Tibial nerve (tissue), 4 donors: ENCODE measurements at regions not wholly inside any gene's neighbourhood (a gene's known extent, or its start where the extent isn't known, plus 50 kb on each side); places are given as distances from the start of the nearest gene placed in this dataset.

Experiments
- EP300 ChIP-seq, 2 donors: sonication (generic); formaldehyde crosslinking; IDR thresholded peaks; one replicate each; pipeline ENCODE4 v1.6.1; 2017; ENCODE audit warnings: antibody characterized with exemption in 2 of 2, mild to moderate bottlenecking in 1 of 2
- POLR2A ChIP-seq, 2 donors: fragments of 450-650 bp; IDR thresholded peaks; one replicate each; pipeline ENCODE4 v1.6.1; 2017; ENCODE audit warnings: antibody characterized with exemption in 2 of 2, mild to moderate bottlenecking in 2 of 2, moderate library complexity in 2 of 2
- TF ChIP-seq, protein P1 (sequence below), 5 experiments: fragments of 200-600 bp in 3 of 5; fragments of 450-650 bp in 2 of 5; sonication (generic) in 3 of 5; IDR thresholded peaks; one replicate each; pipeline ENCODE4 v1.5.1; 2016 to 2019; ENCODE audit warnings: antibody characterized with exemption in 5 of 5, mild to moderate bottlenecking in 3 of 5, moderate library complexity in 2 of 5

DNA sequence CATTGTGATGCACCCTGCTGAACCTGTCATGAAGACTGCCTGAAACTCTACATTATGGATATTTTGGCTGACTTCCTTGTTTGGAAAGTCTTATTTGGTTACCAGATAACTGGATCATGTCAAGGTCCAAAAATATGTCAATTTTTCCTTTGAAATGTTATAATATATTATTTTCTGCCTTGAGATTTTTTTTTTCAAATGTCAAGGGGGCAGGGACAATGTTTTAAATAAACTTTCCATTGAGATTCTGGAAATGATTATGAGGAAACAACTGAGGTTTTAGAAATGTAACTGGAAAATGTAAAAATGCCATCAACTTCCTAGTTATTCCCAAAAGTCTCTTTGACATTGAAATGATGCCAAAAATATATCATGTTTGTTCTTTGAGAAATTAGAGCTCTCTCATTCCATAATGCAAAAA, 117.0 kb downstream of the RFC3 start:
- TF ChIP-seq POLR2A (IDR thresholded peaks at IDR 0.05) (no peak), EP300 (IDR thresholded peaks at IDR 0.05) (no peak)
- TF ChIP-seq, protein P1, sequence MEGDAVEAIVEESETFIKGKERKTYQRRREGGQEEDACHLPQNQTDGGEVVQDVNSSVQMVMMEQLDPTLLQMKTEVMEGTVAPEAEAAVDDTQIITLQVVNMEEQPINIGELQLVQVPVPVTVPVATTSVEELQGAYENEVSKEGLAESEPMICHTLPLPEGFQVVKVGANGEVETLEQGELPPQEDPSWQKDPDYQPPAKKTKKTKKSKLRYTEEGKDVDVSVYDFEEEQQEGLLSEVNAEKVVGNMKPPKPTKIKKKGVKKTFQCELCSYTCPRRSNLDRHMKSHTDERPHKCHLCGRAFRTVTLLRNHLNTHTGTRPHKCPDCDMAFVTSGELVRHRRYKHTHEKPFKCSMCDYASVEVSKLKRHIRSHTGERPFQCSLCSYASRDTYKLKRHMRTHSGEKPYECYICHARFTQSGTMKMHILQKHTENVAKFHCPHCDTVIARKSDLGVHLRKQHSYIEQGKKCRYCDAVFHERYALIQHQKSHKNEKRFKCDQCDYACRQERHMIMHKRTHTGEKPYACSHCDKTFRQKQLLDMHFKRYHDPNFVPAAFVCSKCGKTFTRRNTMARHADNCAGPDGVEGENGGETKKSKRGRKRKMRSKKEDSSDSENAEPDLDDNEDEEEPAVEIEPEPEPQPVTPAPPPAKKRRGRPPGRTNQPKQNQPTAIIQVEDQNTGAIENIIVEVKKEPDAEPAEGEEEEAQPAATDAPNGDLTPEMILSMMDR (IDR thresholded peaks at IDR 0.05), result no peak
